LoVo (cell line): ENCODE measurements at regions not wholly inside any gene's neighbourhood (a gene's known extent, or its start where the extent isn't known, plus 50 kb on each side); places are given as distances from the start of the nearest gene placed in this dataset.
"Not testable (repeated sequence)": the region's sequence is repeated elsewhere in the genome, so short reads cannot be mapped to it uniquely, and the experiment has no call there.

Experiments used
- DNase-seq: peaks from one replicate; pipeline ENCODE4 v3.0.0-alpha.2; 2016; ENCODE audit warnings: low spot score

- DNase-seq: no peak
These were observed 1075.0 kb upstream of the GJE1 start for GRCh38 chr6:141057761-141058160.

DNA sequence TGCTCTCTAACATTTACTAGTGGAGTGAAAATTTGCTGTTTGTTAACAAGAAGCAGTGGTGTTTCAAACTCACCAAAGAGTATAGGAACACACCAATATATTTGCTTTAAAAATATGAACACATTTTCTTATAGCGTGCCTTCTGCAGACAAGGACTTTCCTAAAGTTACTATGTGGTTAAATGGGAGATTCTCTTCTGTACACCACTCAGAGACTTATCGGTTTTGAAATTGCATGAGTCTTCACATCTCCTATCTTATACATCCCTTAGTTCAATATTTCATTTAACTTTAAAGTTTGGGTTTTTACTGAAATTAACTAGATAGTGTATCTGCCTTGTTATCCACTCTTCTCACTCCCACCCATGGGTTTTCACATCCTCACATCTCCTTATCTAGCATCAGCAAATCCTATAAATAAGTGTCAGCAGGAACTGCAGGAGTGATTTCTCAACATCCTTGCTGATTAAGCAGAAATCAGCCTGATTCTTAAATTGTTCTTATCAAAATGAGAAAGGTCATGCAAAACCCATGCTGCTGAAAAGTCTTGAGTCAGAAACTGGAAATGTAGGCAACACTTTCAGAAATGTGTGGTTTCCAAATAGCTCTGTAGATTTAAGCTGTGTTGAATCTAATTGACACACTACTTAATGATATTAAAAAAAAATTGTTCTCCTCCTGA lies 1075.6 kb upstream of the GJE1 start:
- no peak for DNase-seq

DNA sequence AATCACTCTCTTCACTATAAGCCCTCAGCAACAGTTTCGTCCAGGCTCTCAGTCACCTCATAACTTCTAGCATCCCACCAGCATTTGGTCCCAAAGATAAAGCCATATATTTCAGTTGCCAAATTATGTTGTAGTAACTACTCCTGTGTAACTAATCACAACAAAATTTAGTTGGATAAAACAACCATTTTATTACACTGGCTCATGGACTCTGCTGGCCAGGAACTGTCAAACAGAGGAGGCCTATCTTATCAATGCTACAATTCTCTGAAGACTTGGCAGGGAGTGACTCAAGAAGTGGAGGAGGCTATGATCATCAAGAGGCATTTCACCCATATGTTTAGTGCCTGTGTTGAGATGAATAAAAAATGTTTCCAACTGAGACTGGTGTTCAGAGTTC lies 1082.3 kb upstream of the GJE1 start:
- DNase-seq: no peak

- no peak for DNase-seq
These were observed 1084.3 kb upstream of the GJE1 start for GRCh38 chr6:141048451-141048850.

- not testable (repeated sequence) for DNase-seq
These were observed 1086.2 kb upstream of the GJE1 start for GRCh38 chr6:141046496-141046895.

DNA sequence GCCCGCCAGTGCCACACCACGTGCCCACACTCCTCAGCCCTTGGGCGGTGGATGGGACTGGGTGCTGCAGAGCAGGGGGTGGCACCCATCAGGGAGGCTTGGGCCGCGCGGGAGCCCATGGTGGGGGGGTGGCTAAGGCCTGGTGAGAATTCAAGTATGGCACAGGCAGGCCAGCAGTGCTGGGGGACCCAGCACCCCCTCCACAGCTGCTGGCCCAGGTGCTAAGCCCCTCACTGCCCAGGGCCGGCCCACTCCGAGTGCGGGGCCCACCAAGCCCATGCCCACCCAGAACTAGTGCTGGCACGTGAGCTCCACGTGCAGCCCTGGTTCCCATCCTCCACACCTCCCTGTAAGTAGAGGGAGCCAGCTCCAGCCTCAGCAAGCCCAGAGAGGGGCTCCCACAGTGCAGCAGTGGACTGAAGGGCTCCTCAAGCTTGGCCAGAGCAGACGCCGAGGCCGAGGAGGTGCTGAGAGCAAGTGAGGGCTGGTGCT lies 1091.1 kb upstream of the GJE1 start:
- no peak for DNase-seq

GRCh38 chr6:141035312-141036200 lies 1097.2 kb upstream of the GJE1 start:
- DNase-seq: no peak

DNA sequence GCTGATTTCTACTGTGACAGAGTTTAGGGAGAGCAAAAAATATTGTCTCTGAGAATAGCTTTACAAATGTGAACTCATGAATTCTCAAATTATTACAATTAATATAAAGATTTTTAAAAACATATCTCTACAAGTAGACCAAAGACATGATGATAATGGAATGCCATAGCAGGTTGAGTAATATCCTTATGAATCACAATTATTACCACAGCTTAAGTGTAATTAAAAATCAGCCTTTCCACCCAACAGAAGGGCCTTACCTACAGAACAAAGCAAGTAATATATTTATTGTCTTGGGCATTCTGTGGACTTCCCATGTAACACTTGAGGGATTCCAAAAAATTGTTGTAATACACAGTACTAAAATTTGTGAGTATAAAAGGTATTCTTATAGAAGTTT lies 1099.6 kb upstream of the GJE1 start:
- DNase-seq: no peak

GRCh38 chr6:141029908-141030307 lies 1102.8 kb upstream of the GJE1 start:
- no peak for DNase-seq

DNA sequence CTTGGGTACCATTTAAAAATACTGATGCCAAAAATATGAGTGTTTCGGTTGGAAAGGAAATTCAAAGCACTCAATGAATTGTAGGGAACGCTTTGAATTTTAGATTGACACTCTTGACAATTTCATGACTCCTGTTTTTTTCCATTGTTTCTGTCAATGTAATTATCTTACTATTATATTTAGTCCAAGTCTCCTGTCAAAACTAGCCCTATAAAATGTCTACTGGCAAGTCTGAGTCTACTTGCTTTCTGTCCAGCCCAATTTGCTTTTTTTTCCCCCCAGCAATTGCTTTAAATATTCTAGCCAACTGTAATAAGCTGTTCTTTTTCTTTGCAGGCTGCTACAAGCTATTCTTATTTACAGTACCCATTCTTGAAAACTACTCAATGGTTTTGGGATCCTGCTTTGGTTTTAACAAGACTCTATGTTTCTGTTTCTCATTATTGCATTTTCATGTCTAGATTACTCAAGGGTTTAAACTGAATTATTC lies 1103.9 kb upstream of the GJE1 start:
- no peak for DNase-seq

- peak; percentile 67 for DNase-seq
These were observed 1106.2 kb upstream of the GJE1 start for GRCh38 chr6:141026504-141026903.

GRCh38 chr6:141024526-141024925 lies 1108.2 kb upstream of the GJE1 start:
- no peak for DNase-seq

DNA sequence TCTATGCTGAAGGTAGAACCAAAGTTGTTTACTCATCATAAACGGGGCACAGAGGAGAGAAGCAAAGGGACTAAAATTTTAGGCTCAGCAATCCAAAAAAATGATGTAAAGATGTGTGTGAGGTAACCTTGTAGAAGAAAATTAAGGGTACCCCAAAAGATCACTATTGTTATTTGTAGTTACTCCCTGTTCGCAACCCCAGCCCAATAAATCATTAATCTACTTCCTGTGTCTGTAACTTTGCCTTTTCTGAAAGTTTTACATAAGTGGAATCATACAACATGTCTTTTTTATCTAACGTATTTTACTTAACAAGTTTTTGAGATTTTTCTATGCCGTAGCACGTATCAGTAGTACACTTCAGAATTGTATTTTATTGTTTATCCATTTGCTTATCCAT lies 1114.8 kb upstream of the GJE1 start:
- DNase-seq: no peak

DNA sequence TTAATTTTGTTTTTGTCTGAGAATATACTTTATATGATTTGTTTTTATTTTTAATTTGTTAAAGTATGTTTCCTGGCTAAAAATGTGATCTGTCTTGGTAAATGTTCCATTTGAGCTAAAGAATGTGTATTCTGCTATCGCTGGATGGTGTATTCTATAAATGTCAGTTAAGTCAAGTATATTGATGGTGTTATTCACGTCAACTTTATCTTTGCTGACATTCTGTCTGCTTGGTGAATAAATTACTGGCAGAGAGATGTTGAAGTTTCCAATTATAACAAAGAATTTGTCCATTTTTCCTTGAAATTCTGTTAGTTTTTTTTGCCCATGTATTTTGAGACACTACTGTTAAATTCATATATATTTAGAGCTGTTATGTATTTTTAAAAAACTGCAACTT lies 1131.8 kb upstream of the GJE1 start:
- no peak for DNase-seq

- no peak for DNase-seq
These were observed 1139.2 kb upstream of the GJE1 start for GRCh38 chr6:140993515-140993914.

DNA sequence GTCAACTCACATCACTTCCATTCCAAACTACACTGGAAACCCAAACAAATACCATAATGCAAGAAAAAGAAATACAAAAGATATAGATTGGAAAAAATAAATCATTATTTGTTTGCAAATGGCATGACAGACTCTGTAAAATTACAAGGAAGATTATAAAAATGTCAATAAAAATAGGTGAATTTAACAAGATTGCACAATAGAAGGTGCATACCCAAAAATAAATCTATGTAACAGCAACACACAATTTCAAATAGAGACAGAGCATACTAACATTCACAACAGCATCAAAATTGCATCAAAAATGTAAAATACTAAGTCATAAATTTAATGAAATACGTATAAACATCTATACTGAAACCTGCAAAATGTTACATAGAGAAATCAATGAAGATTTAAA lies 1140.0 kb upstream of the GJE1 start:
- no peak for DNase-seq

- DNase-seq: peak; percentile 11
These were observed 1143.9 kb upstream of the GJE1 start for GRCh38 chr6:140988780-140989179.

- DNase-seq: no peak
These were observed 1145.2 kb upstream of the GJE1 start for GRCh38 chr6:140987364-140988155.

GRCh38 chr6:140985679-140986275 lies 1146.9 kb upstream of the GJE1 start:
- no peak for DNase-seq

- DNase-seq: no peak
These were observed 1152.3 kb upstream of the GJE1 start for GRCh38 chr6:140980265-140980887.

DNA sequence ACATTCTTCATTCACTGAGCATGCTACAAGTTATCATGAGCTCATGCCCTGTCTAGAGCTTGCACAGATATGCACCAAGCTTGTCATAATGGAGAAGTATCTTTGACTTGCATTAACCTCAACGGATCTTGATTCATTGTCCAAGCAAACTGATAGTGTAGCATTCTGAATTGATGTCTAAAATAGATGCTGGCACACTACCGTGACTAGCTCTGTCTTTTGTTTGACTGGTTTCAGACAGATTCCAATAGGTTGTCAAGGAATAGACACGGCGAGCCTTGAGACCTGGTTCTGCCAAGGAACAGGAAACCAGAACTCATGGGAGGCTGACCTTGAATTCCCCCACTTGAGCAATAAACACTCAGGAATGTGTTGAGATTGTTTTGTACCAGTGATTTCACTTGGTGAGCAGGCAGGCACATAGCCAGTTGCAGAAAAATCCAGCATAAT lies 1153.1 kb upstream of the GJE1 start:
- DNase-seq: no peak
